GM19455 (cell line): ENCODE measurements at regions not wholly inside any gene's neighbourhood (a gene's known extent, or its start where the extent isn't known, plus 50 kb on each side); places are given as distances from the start of the nearest gene placed in this dataset.

Experiments
- ATAC-seq: cut with Tn5 transposase; IDR thresholded peaks from one replicate; pipeline ENCODE4 v1.9.1; 2021; ENCODE audit not compliant: unreplicated experiment

DNA sequence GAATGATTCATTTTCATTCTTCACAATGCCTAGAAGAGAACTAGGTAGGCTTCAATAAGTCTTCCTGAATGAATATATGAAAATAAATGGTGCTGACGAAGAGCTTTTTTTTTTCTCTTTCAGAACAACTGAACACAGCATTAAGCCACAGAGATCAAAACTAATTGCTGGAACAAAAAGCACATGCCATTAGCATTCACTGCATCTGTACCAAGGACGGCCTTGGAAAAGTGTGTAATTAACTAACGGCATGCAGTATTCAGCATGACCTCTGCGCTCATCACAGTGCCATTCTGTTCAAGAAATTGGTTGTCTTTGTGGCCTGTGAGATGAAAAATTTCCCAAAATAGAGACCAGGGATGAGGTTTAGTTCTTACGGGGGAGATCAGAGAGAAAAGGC is 99.3 kb downstream of the NUDT12 start:
- ATAC-seq: no peak

DNA sequence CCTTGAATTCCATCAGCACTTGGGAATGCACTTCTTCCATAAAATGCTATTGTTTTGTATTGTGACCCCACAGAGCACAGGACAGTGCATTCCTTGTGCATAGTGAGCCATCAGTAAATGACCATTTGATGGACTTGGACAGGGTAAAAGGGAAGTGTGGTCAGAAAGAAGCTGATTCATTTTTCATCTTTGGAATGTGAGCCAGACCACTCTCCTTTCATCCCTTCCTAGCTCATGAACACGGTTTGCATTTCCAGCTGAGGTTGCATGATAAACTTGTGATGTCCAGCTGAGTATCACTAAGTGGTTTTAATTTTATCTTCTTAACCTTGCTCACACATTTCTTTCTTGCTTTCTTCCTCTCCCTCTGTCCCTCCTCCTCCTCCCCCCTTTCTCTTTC is 101.3 kb downstream of the NUDT12 start:
- no peak for ATAC-seq

DNA sequence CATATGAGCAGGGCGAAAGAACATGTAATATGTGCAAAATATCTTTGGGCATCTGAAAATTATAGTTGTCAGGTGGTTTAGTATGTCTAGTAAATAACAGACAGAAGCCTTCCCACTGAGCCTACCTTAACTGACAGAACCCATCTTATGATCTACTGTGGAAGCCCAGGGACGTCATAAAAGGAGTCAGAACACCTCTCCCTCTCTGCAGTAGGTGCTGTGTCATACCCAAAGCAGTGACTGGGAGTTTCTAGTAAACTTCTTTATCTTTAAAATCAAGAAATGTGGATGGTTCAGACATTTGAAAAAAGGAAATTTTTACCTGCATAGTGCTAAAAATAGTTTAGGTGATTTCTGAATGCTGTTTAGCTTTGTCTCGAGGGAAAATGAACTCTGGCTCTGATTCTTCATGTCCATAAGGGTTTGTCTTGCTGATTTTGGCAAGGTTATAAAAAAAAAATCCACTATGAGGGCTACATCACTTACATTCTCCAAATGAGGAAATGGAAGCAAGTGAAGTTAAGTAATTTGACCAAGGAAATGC is 104.0 kb downstream of the NUDT12 start:
- ATAC-seq: no peak

DNA sequence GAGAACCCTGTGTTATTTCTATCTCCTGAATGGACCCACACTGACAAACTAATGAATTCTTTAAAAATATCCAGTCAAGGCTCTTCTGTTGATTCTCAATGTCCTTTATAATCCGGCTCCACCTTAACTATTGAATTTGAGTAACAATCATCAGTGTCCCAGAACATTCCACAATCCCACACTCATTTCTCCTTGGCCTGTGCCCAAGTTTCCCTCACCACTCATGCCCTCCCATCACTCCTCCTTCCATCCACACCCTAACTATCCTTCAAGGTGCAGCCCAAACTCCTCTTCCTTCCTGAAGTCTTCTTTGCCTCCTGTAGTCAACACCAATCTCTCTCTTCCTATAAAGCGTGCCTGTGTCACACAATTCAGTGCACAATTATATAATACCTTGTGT is 106.1 kb downstream of the NUDT12 start:
- ATAC-seq: no peak

DNA sequence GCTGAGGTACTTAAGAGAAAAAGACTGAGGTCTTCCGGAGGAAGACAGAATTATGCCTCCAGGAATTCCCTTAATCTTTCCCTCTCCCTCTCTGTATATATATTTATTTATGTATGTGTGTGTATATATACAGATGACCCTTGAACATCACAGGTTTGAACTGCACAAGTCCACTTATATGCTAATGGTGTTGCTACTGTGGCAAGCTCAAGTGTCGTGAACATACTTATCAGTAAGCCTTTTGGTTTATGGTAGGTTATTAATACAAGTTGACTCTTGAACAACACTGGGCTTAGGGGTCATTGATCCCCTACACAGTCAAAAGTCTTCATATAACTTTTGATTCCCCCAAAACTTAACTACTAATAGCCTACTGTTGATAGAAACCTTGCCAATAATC is 106.8 kb downstream of the NUDT12 start:
- ATAC-seq: no peak

DNA sequence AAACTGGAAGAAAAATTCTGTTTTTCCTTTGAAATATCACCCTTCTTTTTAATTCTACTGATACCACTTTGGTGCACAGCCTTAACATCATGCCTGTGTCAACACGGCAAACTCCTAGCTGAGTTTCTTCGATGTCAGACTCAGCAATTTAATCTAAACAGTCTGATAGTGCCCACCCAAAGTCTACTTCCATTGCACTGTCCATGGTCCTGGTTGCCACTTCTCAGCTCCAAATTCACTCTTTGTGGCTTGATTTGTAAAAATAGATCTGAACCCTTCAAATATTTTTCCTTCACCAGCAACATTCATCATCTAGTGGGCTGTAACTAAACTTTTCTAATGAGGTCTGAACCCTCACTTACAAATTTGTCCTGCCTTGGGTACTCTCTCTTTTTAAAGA is 107.8 kb downstream of the NUDT12 start:
- ATAC-seq: no peak

DNA sequence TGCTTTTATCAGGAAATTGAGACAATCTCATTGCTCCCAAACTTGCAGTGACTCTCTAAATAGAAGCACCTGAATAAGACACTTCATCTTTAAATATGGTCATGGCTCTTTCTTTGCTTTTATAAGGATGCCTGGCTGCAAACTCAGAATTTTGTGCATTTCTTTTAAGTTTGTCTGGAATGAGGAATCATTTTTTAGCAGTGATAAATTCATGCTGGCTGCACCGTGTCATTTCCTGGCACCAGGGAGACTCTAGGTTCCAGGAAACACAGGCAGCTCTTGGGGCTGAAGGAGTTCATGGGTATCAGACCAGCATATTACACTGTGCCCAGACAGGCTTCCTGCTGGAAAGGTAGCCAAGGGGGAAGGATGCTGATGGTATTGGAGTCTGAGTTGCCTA is 109.9 kb downstream of the NUDT12 start:
- ATAC-seq: no peak

DNA sequence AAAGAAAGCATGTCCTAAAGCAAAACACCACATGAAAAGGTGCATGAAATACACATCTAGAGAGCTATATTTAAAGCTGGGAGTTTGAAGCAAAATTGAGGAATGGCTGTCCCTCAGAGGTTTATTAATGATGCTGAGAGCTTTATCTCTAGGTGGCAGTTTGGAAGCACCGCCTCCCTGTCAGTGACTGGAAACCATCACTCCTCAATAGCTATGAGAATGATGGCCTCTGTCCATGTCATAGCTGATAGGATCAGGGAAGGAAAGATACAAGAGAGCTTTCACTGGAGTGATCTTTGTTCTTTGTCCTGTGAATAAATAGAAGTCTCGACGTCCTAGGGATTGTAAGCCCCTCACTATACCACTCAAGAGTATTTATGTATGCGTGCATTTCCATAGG is 110.5 kb downstream of the NUDT12 start:
- ATAC-seq: no peak

DNA sequence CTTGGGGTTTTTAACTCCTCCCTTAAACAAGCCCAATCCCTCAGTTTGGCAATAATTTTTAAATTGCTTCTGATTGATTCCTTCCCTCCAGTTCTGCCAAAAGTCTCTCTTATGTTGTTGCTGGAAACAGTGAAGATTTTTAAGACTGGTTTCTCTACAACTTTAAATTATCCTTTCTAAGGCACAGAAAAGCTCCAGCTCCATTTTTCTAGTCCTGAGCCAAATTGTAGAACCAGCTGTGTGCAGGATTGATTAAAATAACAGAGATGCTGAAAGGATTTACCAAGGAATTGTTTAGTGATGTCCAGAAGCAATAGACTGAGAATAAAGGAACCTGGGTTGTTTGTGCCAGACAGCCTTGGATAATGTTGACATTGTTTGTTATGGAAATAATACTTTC is 111.3 kb downstream of the NUDT12 start:
- no peak for ATAC-seq

DNA sequence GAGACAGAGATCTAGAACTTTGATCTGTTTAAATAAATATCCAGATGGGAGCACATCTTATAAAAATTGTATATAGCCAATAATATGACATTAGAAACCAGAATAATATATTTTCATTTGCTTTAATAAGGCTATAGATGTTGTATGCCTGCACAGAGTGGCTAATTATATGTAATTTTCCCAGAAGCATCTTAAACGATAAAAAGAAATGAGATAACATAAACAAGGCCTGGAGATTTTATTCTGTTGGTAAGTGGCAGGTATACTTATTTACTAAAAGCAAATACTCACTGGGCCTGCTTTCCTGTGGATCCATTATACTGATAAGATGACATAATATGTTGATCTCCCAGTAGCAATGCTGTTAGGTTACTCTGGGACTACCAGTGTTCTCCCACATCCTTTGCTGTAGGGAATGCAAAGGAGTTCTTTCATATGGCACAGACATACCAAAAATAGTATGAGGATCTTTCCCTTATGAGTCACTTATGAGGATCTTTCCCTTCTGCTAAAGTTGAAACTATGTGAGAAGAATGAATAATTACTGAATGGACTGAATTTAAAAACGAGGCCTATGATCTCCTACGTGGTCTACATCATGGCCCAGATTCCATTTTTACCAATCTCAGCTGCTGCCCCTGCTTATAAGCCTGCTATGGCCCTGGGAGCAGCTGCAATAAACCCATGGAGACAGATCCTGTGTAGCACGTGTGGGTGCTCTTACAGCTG is 112.1 kb downstream of the NUDT12 start:
- no peak for ATAC-seq

DNA sequence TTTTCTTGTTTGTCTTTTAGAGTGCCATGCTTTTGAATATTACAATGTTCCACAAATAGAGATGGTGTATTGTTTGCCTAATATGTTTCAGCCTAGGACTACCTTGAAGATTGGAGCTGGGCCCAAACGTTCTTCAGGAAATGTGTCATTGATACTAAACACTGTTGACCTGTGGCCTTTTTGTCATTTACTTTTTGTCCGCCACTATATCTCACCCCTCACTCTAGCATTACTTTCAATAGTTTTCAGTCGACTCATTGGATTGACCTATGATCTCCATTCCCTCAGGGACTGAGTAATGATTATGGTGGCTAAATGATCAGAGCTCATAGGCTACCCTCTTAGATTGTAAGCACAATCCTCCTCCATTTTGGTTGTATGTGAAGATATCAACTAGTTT is 115.8 kb downstream of the NUDT12 start:
- no peak for ATAC-seq

DNA sequence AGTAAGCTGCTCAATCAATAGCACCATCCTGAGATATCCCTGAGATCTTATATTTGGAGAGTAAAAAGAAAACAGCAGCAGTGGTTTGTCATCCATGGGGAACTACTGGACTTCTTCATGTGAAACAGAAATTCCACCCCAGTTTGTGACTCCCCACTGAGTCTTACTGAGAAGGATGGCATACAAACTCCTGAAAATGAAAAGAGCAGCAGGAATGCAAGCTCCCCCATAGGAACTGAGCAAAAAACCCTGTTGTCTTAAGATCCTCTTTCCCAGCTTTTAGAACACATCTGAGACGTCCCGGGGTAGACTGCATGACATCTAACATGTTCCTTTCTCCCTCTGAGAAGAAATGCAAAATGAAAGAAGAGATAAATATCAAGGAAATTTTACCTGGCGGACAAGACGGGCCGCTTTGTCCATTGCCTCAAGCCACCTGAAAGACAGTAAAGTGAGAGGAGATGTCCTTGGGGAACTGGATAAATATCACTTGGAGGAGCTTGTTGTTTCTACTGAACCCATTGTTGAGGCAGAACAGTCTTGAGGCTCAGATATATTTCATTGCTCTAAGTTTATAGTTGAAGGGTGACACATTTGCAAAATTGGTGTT is 117.1 kb downstream of the NUDT12 start:
- ATAC-seq: no peak

DNA sequence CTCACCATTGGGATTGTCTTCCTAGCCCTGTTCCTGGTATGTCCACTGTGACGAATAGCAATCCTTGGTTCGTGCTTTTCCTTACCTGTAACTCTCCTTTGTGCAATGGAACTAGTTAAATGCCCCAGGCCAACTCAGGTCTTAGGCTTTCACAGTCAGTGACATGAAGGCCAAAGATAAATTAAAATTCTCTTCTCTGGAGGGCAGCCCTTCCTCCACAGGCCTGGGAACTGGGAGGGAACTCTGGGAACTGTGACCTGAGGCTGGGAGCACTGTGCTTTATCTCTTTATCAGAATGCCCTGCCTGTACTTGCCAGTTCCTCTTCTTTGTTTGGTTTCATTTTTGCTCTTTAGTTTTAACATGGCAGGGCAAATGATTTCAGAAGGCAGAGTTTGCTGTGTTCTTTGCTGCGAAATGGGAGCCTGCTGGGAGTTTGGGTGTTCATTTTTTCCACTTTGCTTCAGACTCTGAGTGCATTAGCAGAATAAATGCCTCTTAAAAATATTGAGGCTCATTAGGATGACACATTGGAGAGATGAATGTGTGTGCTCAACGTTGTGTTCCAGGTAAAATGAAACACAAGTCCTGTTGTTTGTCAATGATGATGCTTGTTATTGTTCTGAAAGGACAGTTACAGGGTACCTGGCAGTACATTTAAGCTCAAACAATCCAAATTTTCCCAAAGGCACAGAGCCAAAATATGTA is 118.1 kb downstream of the NUDT12 start:
- peak; percentile 60 for ATAC-seq

DNA sequence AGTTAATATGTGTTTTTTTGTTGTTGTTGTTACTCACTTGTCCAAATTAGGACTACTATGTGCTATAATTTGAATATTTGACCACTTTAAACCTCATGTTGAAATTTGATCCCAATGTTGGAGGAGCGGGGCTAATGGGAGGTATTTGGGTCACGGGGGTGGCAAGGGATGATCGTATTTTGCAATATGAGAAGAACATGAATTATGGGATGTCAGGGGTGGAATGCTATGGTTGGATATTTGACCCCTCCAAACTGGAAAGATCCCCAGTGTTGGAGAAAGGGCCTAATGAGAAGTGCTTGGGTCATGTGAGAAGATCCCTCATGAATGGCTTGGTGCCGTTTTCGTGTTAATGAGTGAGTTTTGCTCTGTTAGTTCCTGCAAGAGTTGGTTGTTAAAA is 119.8 kb downstream of the NUDT12 start:
- no peak for ATAC-seq

DNA sequence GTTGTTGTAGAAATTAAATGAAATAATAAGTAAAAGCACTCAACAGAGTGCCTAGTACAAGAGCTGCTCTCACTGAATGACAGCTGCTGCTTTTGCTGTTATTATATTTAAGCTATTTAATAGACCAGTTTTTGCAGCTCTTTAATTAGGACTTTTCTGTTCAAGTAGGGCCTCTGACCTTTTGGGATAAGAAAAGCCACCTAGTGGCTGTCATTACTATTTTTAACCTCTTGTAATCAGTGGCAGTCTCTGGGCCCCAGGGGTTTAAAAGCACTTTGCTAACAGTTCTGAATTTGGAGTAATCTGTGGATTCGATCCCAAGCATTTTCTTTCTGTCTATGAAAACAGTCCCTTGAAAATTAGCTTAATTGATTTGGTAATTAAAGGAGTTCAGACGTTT is 121.1 kb downstream of the NUDT12 start:
- no peak for ATAC-seq

DNA sequence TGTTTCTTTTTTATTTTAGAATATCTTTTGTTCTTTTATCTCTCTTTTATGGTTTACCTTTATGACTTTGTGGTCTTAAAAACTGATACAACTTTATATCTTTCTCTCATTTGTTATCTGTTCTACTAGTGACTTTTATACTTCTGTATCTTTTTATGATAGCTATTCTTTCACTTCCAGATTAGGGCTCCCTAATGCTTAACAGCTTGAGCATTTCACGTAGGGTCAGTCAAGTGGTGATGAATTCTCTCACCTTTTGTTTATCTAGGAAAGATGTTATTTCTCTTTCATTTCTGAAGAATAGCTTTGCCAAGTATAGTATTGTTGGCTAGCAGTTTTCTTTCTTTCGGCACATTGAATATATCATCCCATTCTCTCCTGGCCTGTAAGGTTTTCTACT is 123.6 kb downstream of the NUDT12 start:
- ATAC-seq: no peak

DNA sequence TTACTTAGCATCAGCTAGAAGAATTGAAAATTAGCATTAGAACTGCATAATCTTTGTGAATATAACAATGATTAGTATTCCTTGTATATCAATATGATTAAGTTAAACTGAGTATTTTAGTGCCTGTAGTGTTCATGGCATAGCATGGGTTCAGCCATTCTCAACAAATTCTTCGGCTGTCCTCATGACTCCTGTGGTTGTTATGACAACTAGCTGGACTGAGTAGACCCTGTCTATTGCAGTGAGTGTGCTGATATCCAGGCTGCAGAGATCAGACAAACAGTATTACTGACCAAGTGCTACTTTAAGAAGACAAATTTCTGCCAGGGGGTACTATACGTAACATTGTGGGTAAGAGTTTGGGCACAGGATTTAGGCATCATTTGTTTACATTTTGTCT is 125.9 kb downstream of the NUDT12 start:
- no peak for ATAC-seq

DNA sequence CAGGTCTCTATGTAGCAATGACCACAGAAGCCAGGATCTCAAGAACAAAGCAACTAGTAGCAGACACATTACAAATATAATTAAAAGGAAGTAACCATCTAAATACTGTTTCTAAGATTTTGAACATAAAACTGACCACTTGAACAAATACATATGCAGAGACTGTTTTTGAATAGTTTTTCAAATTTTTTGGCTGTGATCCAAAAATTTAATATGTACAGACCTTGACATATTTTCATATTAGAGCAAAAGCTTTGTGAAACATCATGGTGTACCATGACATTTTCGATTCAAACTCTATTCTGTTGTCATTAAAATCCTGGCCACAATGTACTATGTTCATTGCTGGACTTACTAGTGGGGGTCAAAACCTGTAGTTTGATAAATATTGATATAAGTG is 126.5 kb downstream of the NUDT12 start:
- no peak for ATAC-seq

DNA sequence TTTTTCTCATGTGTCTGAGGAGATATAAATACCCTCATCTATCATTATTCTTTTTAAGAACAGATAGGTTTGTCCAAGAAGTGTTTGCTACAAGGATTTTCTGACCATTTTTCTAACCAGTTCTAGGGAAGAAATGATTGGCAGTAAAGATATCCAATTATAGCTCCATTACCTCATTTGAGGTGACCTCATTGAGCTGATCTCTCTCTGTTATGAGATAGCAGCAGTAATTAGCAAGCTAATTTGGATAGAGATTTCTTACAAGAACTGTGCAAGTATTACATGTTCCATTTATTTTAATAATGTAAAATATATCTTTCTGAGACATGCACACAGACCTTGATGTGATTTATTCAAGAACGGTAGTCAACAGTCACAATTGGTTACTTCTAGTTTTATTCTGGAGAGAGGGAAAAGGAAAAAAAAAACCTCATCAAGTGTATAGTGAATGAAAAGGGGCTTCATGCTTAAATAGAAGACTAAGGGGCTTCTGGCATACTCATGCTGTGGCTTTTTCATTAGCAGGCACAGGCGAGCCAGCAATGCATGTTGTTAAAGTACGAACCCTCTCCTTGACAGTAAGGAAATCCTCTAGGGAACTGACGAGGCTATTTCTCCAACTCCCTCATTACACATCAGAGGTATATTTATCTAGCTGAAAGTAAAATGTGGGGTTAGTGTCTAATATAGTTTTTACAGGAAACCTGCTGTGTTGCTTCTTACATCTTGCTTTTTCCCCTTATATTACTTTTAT is 127.3 kb downstream of the NUDT12 start:
- ATAC-seq: no peak

DNA sequence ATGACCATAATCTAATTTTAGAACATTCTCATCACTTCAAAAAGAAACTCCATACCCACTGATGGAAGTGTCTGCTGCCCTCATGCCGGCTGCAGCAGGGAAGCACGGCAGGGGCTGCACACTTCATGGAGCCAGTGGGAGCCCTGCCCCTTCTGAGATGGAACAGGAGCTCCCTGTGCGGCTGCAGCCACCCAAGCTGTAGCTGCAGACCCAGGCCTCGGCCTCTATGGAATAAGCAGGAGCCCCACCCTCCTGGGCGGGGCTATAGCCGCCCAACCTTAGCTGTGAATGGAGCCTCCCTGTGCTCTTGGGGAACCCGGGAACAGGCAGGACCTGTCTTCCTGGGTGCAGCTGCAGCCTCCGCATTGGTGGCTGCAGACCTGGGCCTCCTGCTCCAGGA is 128.5 kb downstream of the NUDT12 start:
- ATAC-seq: no peak

DNA sequence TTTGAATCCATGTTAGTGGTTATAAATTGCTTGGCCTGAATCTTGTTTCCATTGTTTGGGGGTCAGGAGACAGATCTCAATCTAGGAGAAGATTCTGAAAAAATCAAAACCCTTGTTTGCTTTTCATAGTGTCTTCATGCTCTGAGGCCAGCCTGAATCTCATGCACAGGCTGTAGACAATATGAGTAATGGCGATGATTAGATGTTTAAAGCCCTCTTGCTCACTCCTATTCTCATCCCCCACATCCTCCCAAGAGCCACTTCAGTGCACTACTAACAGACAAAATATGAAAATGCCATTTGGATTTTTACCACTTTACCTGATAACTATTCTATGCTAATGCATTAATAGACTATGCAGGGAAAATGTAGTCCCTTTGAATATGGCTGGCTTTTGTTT is 129.4 kb downstream of the NUDT12 start:
- no peak for ATAC-seq
